HFFc6 (cell line): ENCODE measurements at regions not wholly inside any gene's neighbourhood (a gene's known extent, or its start where the extent isn't known, plus 50 kb on each side); places are given as distances from the start of the nearest gene placed in this dataset.

Source experiments
- DNase-seq: peaks from one replicate; pipeline ENCODE4 v3.0.0-alpha.2; 2018
- H3K27ac Mint-ChIP-seq: 2 replicates; pipeline ENCODE4 v1.8.0; 2020; ENCODE audit warnings: mild to moderate bottlenecking, mixed read lengths
- H3K27me3 Mint-ChIP-seq: 2 replicates; pipeline ENCODE4 v1.8.0; 2021; ENCODE audit warnings: mild to moderate bottlenecking, moderate library complexity, mixed read lengths; ENCODE audit not compliant: insufficient read depth
- H3K36me3 Mint-ChIP-seq: 2 replicates; pipeline ENCODE4 v1.8.0; 2021; ENCODE audit warnings: low read depth, mixed read lengths
- H3K4me1 Mint-ChIP-seq: 2 replicates; pipeline ENCODE4 v1.8.0; 2020; ENCODE audit warnings: low read depth, mixed read lengths
- H3K4me3 Mint-ChIP-seq: 2 replicates; pipeline ENCODE4 v1.8.0; 2020; ENCODE audit warnings: mild to moderate bottlenecking, moderate library complexity, mixed read lengths
- H3K9me3 Mint-ChIP-seq: 2 replicates; pipeline ENCODE4 v1.8.0; 2020; ENCODE audit warnings: mild to moderate bottlenecking, mixed read lengths
- CTCF ChIP-seq: fragments of 200-600 bp; sonication (generic); IDR thresholded peaks from 2 replicates; pipeline ENCODE4 v1.5.0; 2021; ENCODE audit warnings: antibody characterized with exemption, mild to moderate bottlenecking

- peaks cover 7% of the 10 kb centered on the region for H3K4me1 Mint-ChIP-seq
- H3K27ac Mint-ChIP-seq = no peak overlapping the region
- TF ChIP-seq CTCF = no peak
- H3K27me3 Mint-ChIP-seq = peaks cover 28% of the 10 kb centered on the region
- H3K9me3 Mint-ChIP-seq = no peaks in the 10 kb centered on the region
- no peak overlapping the region for H3K4me3 Mint-ChIP-seq
- no peaks in the 10 kb centered on the region for H3K36me3 Mint-ChIP-seq
- no peak for DNase-seq
These were observed 83.3 kb downstream of the PTGR3 start for GRCh38 chr18:75125382-75126331.

- no peaks in the 10 kb centered on the region for H3K9me3 Mint-ChIP-seq
- DNase-seq = no peak
- H3K4me1 Mint-ChIP-seq = 0 out of 2 replicates have a peak, but pooled peaks cover 5% of the 10 kb centered on the region
- no peak overlapping the region for H3K4me3 Mint-ChIP-seq
- TF ChIP-seq CTCF = no peak
- peaks cover 33% of the 10 kb centered on the region for H3K27me3 Mint-ChIP-seq
- no peaks in the 10 kb centered on the region for H3K36me3 Mint-ChIP-seq
- no peak overlapping the region for H3K27ac Mint-ChIP-seq
These were observed 84.0 kb downstream of the PTGR3 start for GRCh38 chr18:75124991-75125381.

- no peak overlapping the region for H3K4me3 Mint-ChIP-seq
- 0 out of 2 replicates have a peak, but pooled peaks cover 5% of the 10 kb centered on the region for H3K4me1 Mint-ChIP-seq
- H3K36me3 Mint-ChIP-seq = no peaks in the 10 kb centered on the region
- DNase-seq = no peak
- no peak for TF ChIP-seq CTCF
- no peak overlapping the region for H3K27ac Mint-ChIP-seq
- peaks cover 29% of the 10 kb centered on the region for H3K27me3 Mint-ChIP-seq
- no peaks in the 10 kb centered on the region for H3K9me3 Mint-ChIP-seq
These were observed 84.4 kb downstream of the PTGR3 start for GRCh38 chr18:75124551-75124950.

GRCh38 chr18:75123113-75123512 lies 85.8 kb downstream of the PTGR3 start:
- H3K9me3 Mint-ChIP-seq = no peaks in the 10 kb centered on the region
- H3K27ac Mint-ChIP-seq = no peak overlapping the region
- no peak for TF ChIP-seq CTCF
- H3K36me3 Mint-ChIP-seq = no peaks in the 10 kb centered on the region
- peaks cover 33% of the 10 kb centered on the region for H3K27me3 Mint-ChIP-seq
- H3K4me1 Mint-ChIP-seq = 0 out of 2 replicates have a peak, but pooled peaks cover 5% of the 10 kb centered on the region
- H3K4me3 Mint-ChIP-seq = no peak overlapping the region
- no peak for DNase-seq

GRCh38 chr18:75122334-75122958 lies 86.5 kb downstream of the PTGR3 start:
- H3K9me3 Mint-ChIP-seq = no peaks in the 10 kb centered on the region
- no peaks in the 10 kb centered on the region for H3K36me3 Mint-ChIP-seq
- no peak overlapping the region for H3K27ac Mint-ChIP-seq
- peaks cover 33% of the 10 kb centered on the region for H3K27me3 Mint-ChIP-seq
- no peak overlapping the region for H3K4me3 Mint-ChIP-seq
- no peak for TF ChIP-seq CTCF
- H3K4me1 Mint-ChIP-seq = no peaks in the 10 kb centered on the region
- no peak for DNase-seq
